HG02840 (cell line): ENCODE measurements at regions not wholly inside any gene's neighbourhood (a gene's known extent, or its start where the extent isn't known, plus 50 kb on each side); places are given as distances from the start of the nearest gene placed in this dataset.
"Not testable (repeated sequence)": the region's sequence is repeated elsewhere in the genome, so short reads cannot be mapped to it uniquely, and the experiment has no call there.

Experiments used
- ATAC-seq: cut with Tn5 transposase; IDR thresholded peaks from one replicate; pipeline ENCODE4 v1.9.1; 2021; ENCODE audit warnings: mild to moderate bottlenecking, moderate library complexity, moderate number of reproducible peaks; ENCODE audit not compliant: unreplicated experiment, low FRiP score

DNA sequence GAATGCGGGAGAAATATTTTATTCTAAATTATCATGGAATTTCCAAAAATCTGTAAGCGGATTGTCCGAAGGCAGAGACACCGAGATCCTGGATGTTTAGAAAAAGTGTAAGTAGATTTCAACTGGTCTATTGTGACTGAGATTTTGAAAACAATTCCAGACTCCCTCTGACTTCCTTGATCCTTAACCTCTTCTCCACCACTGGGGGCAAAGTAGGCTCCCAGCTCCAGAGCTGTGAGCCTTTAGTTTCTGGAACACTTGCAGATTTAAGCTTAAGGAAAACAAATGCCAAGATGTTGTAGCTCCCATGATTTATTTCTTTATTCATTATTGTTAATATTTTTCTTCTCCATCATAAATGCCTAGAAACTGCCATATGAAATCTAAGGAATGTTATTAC lies 1320.5 kb upstream of the SEL1L start:
- no peak for ATAC-seq

DNA sequence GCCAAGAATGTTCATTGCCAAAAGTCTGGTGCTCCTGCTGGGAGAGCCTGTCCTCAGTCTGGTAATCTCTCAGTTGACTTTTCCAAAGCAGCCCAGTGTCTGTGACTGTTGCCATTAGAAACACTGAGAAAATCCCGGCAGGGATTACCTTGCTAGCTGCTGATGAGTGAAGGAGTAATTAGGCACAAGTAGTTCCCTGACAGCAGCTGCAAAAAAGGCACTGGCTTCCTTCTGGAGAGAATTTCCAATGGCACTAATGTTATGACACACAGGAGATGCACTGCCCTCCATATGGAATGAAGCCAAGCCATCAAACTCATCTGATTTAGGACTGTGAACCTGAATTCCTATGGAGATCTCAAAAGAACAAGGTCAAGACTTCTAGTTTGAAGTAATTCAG lies 1321.2 kb upstream of the SEL1L start:
- no peak for ATAC-seq

DNA sequence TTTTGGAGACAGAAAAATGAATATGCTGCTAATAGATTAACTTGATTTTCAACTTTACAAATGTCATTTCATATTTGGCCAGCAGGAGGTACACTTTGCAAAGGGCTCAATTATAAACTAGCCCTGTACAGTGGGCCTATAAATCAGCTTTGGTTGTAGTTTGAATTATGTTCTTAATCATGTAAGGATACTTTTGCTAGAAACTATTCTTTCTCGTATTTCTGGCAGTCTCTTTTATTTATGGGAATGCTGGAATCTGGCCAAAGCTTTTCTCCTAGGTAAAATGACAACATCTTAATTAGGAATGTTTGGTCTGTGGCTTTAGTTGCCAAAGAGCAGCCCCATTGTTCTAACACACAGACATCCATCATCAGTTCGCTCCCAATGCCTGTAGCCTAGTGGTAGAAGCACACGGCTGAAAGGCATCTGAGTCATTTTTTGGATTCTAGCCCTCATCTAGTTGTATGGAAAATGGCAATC lies 1322.3 kb upstream of the SEL1L start:
- no peak for ATAC-seq

DNA sequence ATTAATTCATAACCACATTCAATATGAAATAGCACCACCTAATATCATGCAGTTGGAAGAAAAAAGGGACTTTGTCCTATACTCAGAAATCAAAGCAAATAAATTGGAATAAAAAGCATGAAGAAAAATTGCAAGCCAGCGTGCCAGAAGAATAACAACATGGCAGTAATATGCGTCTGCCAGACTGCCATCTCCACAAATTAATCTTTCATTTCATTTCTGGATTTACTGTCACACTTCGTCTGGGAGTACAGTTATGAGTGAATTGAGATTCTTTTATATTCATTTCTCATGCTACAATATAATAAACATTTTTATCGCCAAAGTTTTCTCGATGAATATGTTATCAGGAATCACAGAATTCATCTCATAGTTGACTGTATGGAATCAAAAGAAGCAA lies 1327.7 kb upstream of the SEL1L start:
- ATAC-seq: no peak

DNA sequence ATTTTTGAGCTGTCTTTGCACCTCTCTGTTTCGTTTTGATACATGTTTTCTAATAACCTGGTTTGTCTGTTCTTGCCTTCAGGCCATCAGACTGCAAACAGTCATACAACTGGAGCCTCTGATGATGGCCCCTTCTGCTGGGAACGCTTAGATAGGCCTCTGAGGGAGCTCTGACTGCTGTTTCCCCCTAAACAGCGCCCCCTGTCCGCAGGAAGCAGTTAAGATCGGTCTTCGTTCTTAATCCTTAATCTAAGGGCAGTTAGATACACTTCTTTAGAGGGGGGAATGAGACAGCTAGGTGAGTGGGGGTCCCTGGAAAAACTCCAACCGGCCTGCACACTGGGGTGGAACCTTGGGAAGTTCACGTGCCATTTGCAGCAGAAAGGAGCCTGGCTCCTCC lies 1338.8 kb upstream of the SEL1L start:
- no peak for ATAC-seq

DNA sequence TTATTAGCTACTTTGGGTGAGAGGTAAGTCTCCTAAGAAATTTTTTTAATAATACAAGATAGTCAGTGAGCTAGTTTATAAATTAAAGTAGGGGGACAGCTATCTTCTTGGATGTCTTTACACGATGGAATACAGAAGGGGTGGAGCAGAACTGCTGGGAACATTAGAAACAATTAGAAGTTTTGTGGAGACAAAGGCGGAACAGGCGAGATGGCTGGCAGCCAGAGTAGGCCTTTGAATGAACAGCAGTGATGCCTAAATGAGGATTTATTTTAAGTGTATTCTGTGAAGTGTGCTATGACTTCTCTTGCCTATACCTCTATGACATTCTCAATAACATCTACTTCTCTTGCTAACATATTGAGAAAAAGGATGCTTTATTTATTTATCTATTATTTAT lies 1345.3 kb upstream of the SEL1L start:
- no peak for ATAC-seq

DNA sequence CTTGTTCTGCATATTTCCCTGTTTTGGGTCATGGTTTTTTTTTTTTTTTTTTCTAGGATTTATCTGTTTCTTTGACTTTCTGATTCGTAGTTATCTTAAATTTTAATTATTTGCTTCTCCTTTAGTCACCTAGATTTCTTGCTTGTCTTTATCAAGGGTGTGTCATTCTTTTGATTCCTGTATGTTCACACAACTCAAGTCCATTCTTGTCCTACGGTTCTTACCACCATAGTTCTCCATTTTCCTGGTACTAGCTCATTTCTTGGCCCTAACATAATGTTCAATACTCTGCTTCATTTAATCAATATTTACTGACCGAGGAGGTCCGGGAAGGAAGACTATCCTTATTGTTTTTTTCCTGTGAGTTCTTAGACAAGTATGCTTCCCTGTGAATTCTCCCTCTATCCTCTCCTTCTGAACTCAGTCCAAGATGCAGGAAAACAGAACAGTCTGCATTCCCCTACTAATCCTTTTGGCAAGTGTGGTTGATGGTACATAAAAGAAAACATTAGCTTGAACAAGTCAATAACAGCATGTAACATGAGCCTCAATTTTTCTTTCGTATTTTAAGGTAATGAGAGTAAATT lies 1346.4 kb upstream of the SEL1L start:
- no peak for ATAC-seq

DNA sequence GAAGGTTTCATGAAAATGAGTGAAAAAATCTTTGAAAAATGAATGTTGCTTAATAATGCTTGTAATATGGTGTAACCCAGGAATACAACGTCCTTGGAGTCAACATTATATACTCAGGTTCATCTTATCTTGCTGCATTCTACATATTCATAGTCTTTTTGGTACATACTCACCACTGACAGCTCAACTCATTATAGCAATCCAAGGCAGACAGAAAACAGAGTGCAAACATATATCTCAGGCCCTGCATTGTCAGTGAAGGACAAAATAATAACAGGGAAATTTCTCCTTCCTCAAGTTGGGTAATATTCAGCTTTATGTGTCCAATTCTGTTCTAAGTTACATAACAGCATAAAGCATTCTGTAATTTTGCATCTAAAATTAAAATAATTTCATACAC lies 1353.0 kb upstream of the SEL1L start:
- ATAC-seq: no peak

DNA sequence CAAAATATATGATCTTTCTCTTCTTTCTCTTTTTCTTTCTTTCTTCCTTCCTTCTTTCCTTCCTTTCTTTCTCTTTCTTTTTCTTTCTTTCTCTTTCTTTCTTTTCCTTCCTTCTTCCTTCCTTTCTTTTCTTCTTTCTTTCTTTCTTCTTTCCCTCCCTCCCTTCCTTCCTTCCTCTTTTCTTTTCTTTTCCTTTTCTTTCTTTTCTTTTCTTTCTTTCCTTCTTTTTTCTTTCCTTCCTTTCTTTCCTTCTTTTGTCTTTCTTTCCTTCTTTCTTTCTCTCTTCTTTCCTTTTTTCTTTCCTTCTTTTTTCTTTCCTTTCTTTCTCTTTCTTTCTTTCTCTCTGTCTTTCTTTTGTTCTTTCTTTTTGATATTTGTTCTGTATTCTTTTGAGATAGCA lies 1356.0 kb upstream of the SEL1L start:
- no peak for ATAC-seq

DNA sequence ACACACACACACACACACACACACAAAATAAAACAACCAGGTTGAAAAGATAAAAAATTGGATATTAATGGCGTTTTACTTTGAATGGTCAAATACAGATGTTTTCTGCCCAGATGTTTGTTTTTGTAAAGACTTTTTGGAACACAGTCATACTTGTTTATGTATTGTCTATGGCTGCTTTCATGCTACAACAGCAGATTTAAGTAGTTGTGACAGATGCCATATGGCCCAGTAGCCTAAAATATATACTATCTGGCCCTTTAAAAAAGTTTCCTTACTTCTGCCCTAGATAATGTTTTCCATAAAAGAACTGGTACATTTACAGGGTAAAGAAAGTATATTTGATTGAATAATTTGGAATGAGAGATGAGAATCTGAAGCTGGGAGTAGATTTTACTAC lies 1362.8 kb upstream of the SEL1L start:
- no peak for ATAC-seq

DNA sequence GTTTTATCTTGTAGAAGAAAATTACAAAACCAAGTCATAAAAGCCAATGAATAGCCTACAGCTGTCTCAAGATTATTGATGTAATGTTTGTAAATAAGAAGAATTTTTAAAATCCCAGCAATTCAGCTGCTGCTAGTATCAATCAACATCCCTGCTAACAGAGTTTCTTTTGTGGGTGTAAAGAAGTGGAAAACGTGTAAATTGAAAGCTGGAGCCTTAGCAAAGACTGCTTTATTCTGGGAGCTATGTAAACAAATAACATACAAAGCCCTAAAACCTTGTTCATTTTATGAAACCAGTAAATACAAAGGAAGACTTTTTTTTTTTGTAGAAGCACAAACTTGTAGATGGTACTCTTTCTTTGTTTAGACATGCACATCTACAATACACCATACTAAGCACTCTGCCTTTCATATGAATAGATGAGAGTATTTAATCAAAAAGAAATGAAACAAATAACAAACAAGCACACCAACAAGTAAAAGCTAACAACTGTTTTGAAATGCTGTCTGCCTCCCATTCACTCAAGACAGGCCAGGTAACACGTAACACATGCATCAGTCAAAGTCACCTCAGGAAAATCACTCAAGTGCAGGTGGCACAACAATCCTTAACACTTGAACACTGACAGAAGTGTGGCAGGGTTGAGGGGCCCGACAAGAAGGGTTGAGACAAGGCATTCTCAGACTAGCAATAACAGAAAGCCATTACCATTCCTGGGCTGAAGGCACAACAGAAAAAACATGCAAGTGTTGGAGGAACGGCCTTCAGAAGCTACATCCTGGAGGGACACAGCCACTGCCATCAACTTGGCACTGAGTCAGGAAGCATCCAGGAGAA lies 1364.0 kb upstream of the SEL1L start:
- no peak for ATAC-seq

DNA sequence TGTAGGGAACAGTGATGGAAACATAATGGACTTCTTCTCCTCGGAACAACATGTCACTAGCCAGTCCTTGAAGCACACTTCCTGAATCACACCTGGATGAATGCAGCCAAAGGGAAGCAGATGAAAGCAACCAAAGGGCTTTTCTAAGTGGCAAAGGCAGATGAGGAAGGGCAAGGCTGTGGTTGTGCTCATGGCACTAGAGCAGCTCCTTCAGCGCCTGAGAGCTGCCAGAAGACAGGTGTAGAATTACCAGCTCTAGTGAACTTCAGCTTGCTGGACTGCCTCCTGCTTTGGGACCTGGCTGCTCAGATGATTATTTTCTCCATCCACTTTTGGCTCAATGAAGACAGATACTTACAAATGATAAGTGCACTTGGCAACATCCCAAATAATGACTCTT lies 1372.1 kb upstream of the SEL1L start:
- no peak for ATAC-seq

DNA sequence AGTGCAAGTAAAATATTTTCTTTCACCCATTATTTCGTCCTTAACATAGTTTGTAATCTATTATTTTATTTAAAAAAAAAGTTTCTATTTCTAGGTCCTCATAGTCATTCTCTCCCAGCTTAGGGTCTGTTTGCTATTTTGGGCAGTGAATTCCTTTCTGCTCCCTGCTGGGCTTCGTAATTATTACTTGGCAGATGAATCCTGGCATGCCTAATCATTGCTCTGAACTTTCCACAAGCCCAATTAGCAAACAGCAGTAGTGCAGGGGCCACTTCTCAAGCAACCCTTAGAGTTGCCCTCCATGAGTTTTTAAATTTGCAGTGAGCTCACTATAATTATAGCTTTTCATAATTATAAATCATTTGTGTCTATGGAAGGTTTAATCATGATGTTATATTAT lies 1378.3 kb upstream of the SEL1L start:
- ATAC-seq: no peak

DNA sequence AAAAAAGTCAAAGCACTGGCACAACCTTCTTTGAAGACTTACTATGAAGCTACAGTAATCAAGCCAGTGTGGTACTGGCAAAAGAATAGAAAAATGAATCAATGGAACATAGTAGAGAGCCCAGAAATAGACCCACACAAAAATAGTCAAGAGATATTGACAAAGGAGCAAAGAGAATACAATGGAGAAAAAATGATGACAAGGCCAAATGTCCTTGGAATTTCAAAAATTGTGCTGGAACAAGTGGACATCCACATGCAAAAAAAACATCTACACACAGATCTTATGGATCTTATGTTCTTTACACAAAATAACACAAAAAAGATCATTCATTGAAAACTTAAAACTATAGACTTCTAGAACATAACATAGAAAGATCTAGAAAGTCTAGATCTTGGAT lies 1379.7 kb upstream of the SEL1L start:
- ATAC-seq: no peak

DNA sequence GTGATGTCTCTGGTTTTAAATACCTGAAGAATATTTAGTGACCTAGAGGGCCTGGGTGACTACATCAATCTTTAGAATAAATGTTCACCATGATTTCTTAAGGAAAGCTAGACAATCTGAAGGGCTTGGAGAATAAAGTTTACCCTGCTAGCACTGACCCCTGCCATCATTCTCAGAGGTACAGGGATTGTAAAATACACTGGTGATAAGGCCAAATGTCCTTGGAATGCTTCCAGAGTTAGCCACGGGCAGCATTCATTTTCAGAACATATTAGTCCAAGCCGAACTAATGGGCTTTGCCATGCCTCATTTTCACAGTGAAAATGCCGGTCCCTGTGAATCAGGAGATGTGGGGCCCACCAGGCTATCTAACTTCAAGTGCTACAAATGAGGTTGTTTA lies 1381.7 kb upstream of the SEL1L start:
- ATAC-seq: no peak

DNA sequence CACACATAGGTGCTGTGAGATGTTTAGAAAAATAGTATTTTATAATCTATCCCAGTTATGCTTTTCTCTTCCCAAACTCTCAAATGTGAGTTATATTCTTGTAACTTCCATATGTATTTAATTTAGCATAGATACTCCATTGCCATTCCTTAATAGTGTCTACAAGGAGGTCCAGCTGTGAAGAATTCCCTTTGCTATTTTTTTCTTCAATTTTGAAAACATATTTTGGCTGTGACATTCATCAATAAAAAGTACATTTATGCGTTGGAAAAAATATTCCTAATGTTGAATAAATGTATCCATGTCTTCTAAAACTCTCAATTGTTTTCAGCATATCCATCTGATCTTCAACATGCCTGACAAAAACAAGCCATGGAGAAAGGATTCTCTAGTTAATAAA lies 1402.0 kb upstream of the SEL1L start:
- ATAC-seq: no peak

DNA sequence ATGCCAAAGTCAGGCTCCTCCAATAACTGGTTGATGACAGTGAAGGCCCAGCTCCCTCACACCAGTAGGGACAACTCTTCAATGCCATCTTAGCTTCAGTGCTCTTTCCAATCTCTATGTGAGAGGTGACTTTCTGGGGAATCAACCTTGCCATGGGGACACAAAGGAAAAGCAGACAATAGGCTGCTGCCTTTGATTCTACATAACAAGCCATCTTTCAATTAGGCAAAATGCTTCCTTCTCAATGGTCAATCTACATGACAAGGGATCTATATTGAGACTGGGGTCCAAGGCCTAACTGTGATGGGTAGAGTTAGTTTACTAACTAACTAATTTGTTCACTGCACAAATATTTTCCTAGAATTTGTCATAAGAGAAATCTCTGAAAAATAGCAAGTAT lies 1417.5 kb upstream of the SEL1L start:
- no peak for ATAC-seq

DNA sequence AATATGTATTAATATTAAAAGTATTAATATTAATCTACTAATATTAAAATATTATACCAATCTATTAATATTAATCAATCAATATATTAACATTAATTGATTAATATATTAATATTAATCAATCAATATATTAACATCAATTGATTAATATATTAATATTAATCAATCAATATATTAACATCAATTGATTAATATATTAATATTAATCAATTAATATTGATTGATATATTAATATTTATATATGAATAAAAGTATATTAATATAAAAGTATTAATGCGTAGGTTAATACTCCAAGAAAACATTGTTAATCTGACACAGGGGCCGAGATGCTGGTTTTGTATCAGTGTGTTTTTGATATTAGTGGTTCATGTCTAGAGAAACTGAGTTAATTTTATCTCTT lies 1430.1 kb upstream of the SEL1L start:
- ATAC-seq: no peak

DNA sequence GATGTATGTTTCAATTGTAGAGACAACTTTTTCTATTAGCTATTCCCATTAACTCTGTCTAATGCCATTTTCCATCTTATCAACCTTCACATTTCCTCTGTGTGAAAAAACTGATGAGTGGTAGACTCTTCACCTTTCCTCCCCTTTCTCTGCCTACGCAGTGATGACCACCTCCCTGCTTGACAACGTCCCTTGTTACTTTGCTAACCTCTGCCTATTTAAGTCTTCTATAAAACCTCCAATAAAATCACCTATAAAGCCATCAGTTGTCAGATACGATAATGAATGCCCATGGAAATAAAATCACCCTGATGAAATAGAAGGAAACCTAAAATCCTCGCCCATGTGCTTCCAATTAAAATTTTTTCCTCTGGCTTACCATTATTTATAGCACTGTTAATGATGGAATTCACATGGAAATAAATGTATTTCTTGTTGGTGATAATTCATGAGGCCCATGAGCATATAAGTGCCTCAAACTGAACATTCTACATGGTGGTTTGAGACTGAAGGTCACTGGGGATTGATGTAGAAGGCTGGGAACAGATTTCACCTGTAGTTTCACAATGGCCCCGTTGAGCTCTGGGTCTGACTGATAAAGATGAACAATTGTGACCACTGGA lies 1454.0 kb upstream of the SEL1L start:
- ATAC-seq: no peak

DNA sequence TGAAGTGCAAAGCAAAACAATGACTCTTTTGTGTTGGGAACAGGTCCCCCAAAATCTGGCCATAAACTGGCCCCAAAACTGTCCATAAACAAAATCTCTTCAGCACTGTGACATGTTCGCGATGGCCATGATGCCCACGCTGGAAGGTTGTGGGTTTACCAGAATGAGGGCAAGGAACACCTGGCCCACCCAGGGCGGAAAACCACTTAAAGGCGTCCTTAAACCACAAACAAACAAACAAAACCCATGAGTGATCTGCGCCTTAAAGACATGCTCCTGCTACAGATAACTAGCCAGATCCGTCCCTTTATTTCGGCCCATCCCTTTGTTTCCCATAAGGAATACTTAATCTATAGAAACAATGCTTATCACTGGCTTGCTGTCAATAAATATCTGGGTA lies 1460.9 kb upstream of the SEL1L start:
- not testable (repeated sequence) for ATAC-seq

DNA sequence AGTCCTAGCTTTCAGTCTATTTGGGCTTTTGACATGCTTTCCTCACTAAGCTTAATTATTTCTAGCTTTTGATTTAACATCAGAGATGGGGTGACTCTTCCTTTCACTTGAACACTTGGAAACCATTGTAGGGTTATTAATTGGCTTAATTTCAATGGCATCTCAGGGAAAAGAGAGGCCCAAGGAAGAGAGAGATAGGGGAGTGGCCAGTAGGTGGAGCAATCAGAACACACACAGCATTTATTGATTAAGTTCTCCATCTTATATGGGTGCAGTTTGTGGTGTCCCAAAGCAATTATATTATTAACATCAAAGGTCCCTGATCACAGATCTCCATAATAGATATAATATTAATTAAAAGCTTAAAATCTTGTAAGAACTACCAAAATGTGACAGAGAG lies 1466.1 kb upstream of the SEL1L start:
- ATAC-seq: no peak
